ENCODE measurements at regions not wholly inside any gene's neighbourhood (a gene's known extent, or its start where the extent isn't known, plus 50 kb on each side); places are given as distances from the start of the nearest gene placed in this dataset.
"Not testable (repeated sequence)": the region's sequence is repeated elsewhere in the genome, so short reads cannot be mapped to it uniquely, and the experiment has no call there.

GRCh38 chr1:43108080-43108479, 64.0 kb downstream of the EBNA1BP2 start:
- Histone ChIP-seq H3K36me3 (ENCODE audit: control insufficient read depth in 2 of 2, insufficient read depth in 2 of 2, low read length in 1 of 2) (no peaks in the 10 kb centered on the region), H3K4me1 (ENCODE audit: control insufficient read depth in 2 of 2, insufficient read depth in 2 of 2, low read length in 2 of 2) (no peaks in the 10 kb centered on the region), H3K4me3 (ENCODE audit: low read length in 2 of 2) (no peak overlapping the region), H3K9me3 (ENCODE audit: control insufficient read depth in 2 of 2, insufficient read depth in 1 of 2, low read length in 1 of 2) (peaks cover 0 to 13% of the 10 kb centered on the region in 2 donors), H3K27me3 (ENCODE audit: control insufficient read depth in 2 of 2, insufficient read depth in 1 of 2, low read length in 1 of 2) (no peaks in the 10 kb centered on the region), H3K27ac (ENCODE audit: low read depth in 1 of 2, low read length in 1 of 2) (no peak overlapping the region)
- no peak for DNase-seq (ENCODE audit: low read depth in 6 of 9, low spot score in 9 of 9)
- 97% methylated on average over 3 of the region's 3 CpGs for WGBS

DNA sequence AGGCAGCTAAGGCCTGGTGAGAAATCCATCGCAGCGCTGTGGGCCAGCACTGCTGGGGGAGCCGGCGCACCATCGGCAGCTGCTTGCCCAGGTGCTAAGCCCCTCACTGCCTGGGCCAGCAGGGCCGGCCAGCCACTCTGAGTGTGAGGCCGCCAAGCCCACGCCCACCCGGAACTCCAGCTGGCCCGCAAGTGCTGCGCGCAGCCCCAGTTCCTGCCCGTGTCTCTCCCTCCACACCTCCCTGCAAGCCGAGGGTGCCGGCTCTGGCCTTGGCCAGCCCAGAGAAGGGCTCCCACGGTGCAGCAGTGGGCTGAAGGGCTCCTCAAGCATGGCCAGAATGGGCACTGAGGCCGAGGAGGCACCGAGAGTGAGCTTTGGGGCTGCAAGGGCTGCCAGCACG, 64.4 kb downstream of the EBNA1BP2 start:
- Histone ChIP-seq H3K27me3 (ENCODE audit: control insufficient read depth in 2 of 2, insufficient read depth in 1 of 2, low read length in 1 of 2) (no peaks in the 10 kb centered on the region), H3K4me3 (ENCODE audit: low read length in 2 of 2) (no peak overlapping the region), H3K4me1 (ENCODE audit: control insufficient read depth in 2 of 2, insufficient read depth in 2 of 2, low read length in 2 of 2) (no peaks in the 10 kb centered on the region), H3K36me3 (ENCODE audit: control insufficient read depth in 2 of 2, insufficient read depth in 2 of 2, low read length in 1 of 2) (no peaks in the 10 kb centered on the region), H3K27ac (ENCODE audit: low read depth in 1 of 2, low read length in 1 of 2) (no peak overlapping the region), H3K9me3 (ENCODE audit: control insufficient read depth in 2 of 2, insufficient read depth in 1 of 2, low read length in 1 of 2) (peaks cover 0 to 14% of the 10 kb centered on the region in 2 donors)
- DNase-seq (ENCODE audit: low read depth in 6 of 9, low spot score in 9 of 9) = no peak
- WGBS = 95% methylated on average over 19 of the region's 19 CpGs

GRCh38 chr1:43104027-43104763, 67.9 kb downstream of the EBNA1BP2 start:
- H3K4me1 ChIP-seq (ENCODE audit: control insufficient read depth in 2 of 2, insufficient read depth in 2 of 2, low read length in 2 of 2) = no peaks in the 10 kb centered on the region
- H3K27ac ChIP-seq (ENCODE audit: low read depth in 1 of 2, low read length in 1 of 2) = no peak overlapping the region
- H3K4me3 ChIP-seq (ENCODE audit: low read length in 2 of 2) = no peak overlapping the region
- no peaks in the 10 kb centered on the region for H3K27me3 ChIP-seq (ENCODE audit: control insufficient read depth in 2 of 2, insufficient read depth in 1 of 2, low read length in 1 of 2)
- H3K9me3 ChIP-seq (ENCODE audit: control insufficient read depth in 2 of 2, insufficient read depth in 1 of 2, low read length in 1 of 2) = peaks cover 0 to 32% of the 10 kb centered on the region in 2 donors
- no peak for DNase-seq (ENCODE audit: low read depth in 6 of 9, low spot score in 9 of 9)
- 98% methylated on average over 3 of the region's 3 CpGs for WGBS
- H3K36me3 ChIP-seq (ENCODE audit: control insufficient read depth in 2 of 2, insufficient read depth in 2 of 2, low read length in 1 of 2) = no peaks in the 10 kb centered on the region

DNA sequence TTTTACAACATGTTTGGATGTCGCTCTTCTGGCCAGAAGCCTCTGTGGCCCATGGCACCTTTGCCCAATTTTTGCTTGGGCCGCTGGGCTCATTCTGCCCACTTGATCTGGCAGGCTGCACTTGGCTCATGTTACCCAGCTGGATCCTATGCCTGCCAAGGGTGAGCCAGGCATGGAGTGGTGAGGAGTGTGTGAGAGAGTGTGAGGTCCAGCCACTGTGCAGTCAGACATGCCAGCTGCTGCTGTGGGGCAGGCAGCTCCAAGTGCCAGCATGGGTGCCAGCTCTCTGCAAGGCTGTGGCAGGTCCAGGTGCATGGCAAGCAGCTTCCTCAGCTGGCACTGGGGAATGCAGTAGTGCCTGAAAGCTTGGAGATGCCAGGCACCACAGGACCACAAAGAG, 71.0 kb downstream of the EBNA1BP2 start:
- no peak overlapping the region for H3K4me3 ChIP-seq (ENCODE audit: low read length in 2 of 2)
- WGBS = 98% methylated on average over 2 of the region's 2 CpGs
- no peak for DNase-seq (ENCODE audit: low read depth in 6 of 9, low spot score in 9 of 9)
- H3K27me3 ChIP-seq (ENCODE audit: control insufficient read depth in 2 of 2, insufficient read depth in 1 of 2, low read length in 1 of 2) = no peaks in the 10 kb centered on the region
- H3K27ac ChIP-seq (ENCODE audit: low read depth in 1 of 2, low read length in 1 of 2) = no peak overlapping the region
- no peaks in the 10 kb centered on the region for H3K36me3 ChIP-seq (ENCODE audit: control insufficient read depth in 2 of 2, insufficient read depth in 2 of 2, low read length in 1 of 2)
- peaks cover 0 to 19% of the 10 kb centered on the region in 2 donors for H3K9me3 ChIP-seq (ENCODE audit: control insufficient read depth in 2 of 2, insufficient read depth in 1 of 2, low read length in 1 of 2)
- H3K4me1 ChIP-seq (ENCODE audit: control insufficient read depth in 2 of 2, insufficient read depth in 2 of 2, low read length in 2 of 2) = no peaks in the 10 kb centered on the region

DNA sequence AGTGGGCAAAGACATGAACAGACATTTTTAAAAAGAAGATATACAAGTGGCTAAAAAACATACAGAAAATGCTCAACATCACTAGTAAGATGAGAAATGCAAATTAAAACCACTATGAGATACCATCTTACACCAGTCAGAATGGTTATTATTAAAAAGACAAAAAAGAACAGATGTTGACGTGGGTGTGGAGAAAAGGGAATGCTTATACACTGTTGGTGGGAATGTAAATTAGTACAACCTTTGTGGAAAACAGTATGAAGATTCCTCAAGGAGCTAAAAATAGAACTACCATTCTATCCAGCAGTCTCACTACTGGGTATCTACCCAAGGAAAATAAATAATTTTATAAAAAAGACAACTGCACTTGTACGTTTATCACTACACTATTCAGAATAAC, 73.9 kb downstream of the EBNA1BP2 start:
- DNase-seq (ENCODE audit: low read depth in 6 of 9, low spot score in 9 of 9) = no peak
- no peaks in the 10 kb centered on the region for H3K36me3 ChIP-seq (ENCODE audit: control insufficient read depth in 2 of 2, insufficient read depth in 2 of 2, low read length in 1 of 2)
- no peak overlapping the region for H3K27ac ChIP-seq (ENCODE audit: low read depth in 1 of 2, low read length in 1 of 2)
- peaks cover 0 to 19% of the 10 kb centered on the region in 2 donors for H3K9me3 ChIP-seq (ENCODE audit: control insufficient read depth in 2 of 2, insufficient read depth in 1 of 2, low read length in 1 of 2)
- no peaks in the 10 kb centered on the region for H3K27me3 ChIP-seq (ENCODE audit: control insufficient read depth in 2 of 2, insufficient read depth in 1 of 2, low read length in 1 of 2)
- H3K4me3 ChIP-seq (ENCODE audit: low read length in 2 of 2) = no peak overlapping the region
- H3K4me1 ChIP-seq (ENCODE audit: control insufficient read depth in 2 of 2, insufficient read depth in 2 of 2, low read length in 2 of 2) = no peaks in the 10 kb centered on the region
- 94% methylated on average over 2 of the region's 2 CpGs for WGBS

GRCh38 chr1:43096528-43096927, 75.6 kb downstream of the EBNA1BP2 start:
- not testable (repeated sequence) for H3K9me3 ChIP-seq (ENCODE audit: control insufficient read depth in 2 of 2, insufficient read depth in 1 of 2, low read length in 1 of 2); H3K4me3 ChIP-seq (ENCODE audit: low read length in 2 of 2); H3K4me1 ChIP-seq (ENCODE audit: control insufficient read depth in 2 of 2, insufficient read depth in 2 of 2, low read length in 2 of 2); H3K27me3 ChIP-seq (ENCODE audit: control insufficient read depth in 2 of 2, insufficient read depth in 1 of 2, low read length in 1 of 2); H3K36me3 ChIP-seq (ENCODE audit: control insufficient read depth in 2 of 2, insufficient read depth in 2 of 2, low read length in 1 of 2); DNase-seq (ENCODE audit: low read depth in 6 of 9, low spot score in 9 of 9); H3K27ac ChIP-seq (ENCODE audit: low read depth in 1 of 2, low read length in 1 of 2)
- 97% methylated on average over 3 of the region's 3 CpGs for WGBS

GRCh38 chr1:43090812-43091211, 81.3 kb downstream of the EBNA1BP2 start:
- not testable (repeated sequence) for H3K9me3 ChIP-seq (ENCODE audit: control insufficient read depth in 2 of 2, insufficient read depth in 1 of 2, low read length in 1 of 2); H3K36me3 ChIP-seq (ENCODE audit: control insufficient read depth in 2 of 2, insufficient read depth in 2 of 2, low read length in 1 of 2); H3K4me1 ChIP-seq (ENCODE audit: control insufficient read depth in 2 of 2, insufficient read depth in 2 of 2, low read length in 2 of 2); H3K4me3 ChIP-seq (ENCODE audit: low read length in 2 of 2); H3K27ac ChIP-seq (ENCODE audit: low read depth in 1 of 2, low read length in 1 of 2); DNase-seq (ENCODE audit: low read depth in 6 of 9, low spot score in 9 of 9); H3K27me3 ChIP-seq (ENCODE audit: control insufficient read depth in 2 of 2, insufficient read depth in 1 of 2, low read length in 1 of 2)
- WGBS = 97% methylated on average over 7 of the region's 7 CpGs

GRCh38 chr1:43090157-43090556, 81.9 kb downstream of the EBNA1BP2 start:
- H3K36me3 ChIP-seq (ENCODE audit: control insufficient read depth in 2 of 2, insufficient read depth in 2 of 2, low read length in 1 of 2); H3K9me3 ChIP-seq (ENCODE audit: control insufficient read depth in 2 of 2, insufficient read depth in 1 of 2, low read length in 1 of 2); H3K4me3 ChIP-seq (ENCODE audit: low read length in 2 of 2); H3K27me3 ChIP-seq (ENCODE audit: control insufficient read depth in 2 of 2, insufficient read depth in 1 of 2, low read length in 1 of 2); H3K4me1 ChIP-seq (ENCODE audit: control insufficient read depth in 2 of 2, insufficient read depth in 2 of 2, low read length in 2 of 2); DNase-seq (ENCODE audit: low read depth in 6 of 9, low spot score in 9 of 9); H3K27ac ChIP-seq (ENCODE audit: low read depth in 1 of 2, low read length in 1 of 2): not testable (repeated sequence)
- 95% methylated on average over 2 of the region's 2 CpGs for WGBS

GRCh38 chr1:43083375-43083891, 88.7 kb downstream of the EBNA1BP2 start:
- DNase-seq (ENCODE audit: low read depth in 6 of 9, low spot score in 9 of 9) = no peak
- no peaks in the 10 kb centered on the region for H3K9me3 ChIP-seq (ENCODE audit: control insufficient read depth in 2 of 2, insufficient read depth in 1 of 2, low read length in 1 of 2)
- H3K4me3 ChIP-seq (ENCODE audit: low read length in 2 of 2) = no peak overlapping the region
- no peaks in the 10 kb centered on the region for H3K4me1 ChIP-seq (ENCODE audit: control insufficient read depth in 2 of 2, insufficient read depth in 2 of 2, low read length in 2 of 2)
- 100% methylated on average over 1 of the region's 1 CpG for WGBS
- H3K27ac ChIP-seq (ENCODE audit: low read depth in 1 of 2, low read length in 1 of 2) = no peak overlapping the region
- H3K36me3 ChIP-seq (ENCODE audit: control insufficient read depth in 2 of 2, insufficient read depth in 2 of 2, low read length in 1 of 2) = no peaks in the 10 kb centered on the region
- no peaks in the 10 kb centered on the region for H3K27me3 ChIP-seq (ENCODE audit: control insufficient read depth in 2 of 2, insufficient read depth in 1 of 2, low read length in 1 of 2)
